GM23338 (cell line): ENCODE measurements at regions not wholly inside any gene's neighbourhood (a gene's known extent, or its start where the extent isn't known, plus 50 kb on each side); places are given as distances from the start of the nearest gene placed in this dataset.

ENCODE experiments used
- ATAC-seq: fragments of 200-7000 bp; cut with Tn5 transposase; 3 replicates; pipeline ENCODE4 v1.9.1; 2020
- DNase-seq: peaks from one replicate; pipeline ENCODE4 v3.0.0-alpha.2; 2015; ENCODE audit warnings: low spot score
- H2AFZ ChIP-seq: fragments of 200-600 bp; sonication (generic); 2 replicates; pipeline ENCODE4 v1.8.0; 2016; ENCODE audit warnings: antibody characterized with exemption, mild to moderate bottlenecking, moderate library complexity
- H3F3A ChIP-seq: fragments of 200-600 bp; sonication (generic); replicated peaks from 2 replicates; pipeline ENCODE4 v1.8.0; 2017; ENCODE audit warnings: antibody characterized with exemption, mixed run types, low read depth
- H3K27ac ChIP-seq: fragments of 200-600 bp; sonication (generic); 2 replicates; pipeline ENCODE4 v1.6.1; 2016; ENCODE audit warnings: low read depth
- H3K27me3 ChIP-seq: fragments of 200-600 bp; sonication (generic); 2 replicates; pipeline ENCODE4 v1.8.0; 2016; ENCODE audit warnings: mild to moderate bottlenecking, mixed run types, moderate library complexity; ENCODE audit not compliant: insufficient read depth
- H3K36me3 ChIP-seq: fragments of 200-600 bp; sonication (generic); 2 replicates; pipeline ENCODE4 v1.8.0; 2016; ENCODE audit warnings: mild to moderate bottlenecking; ENCODE audit not compliant: insufficient read depth
- H3K4me1 ChIP-seq: fragments of 200-600 bp; sonication (generic); 2 replicates; pipeline ENCODE4 v1.8.0; 2016; ENCODE audit warnings: mild to moderate bottlenecking, moderate library complexity; ENCODE audit not compliant: insufficient read depth
- H3K4me2 ChIP-seq: fragments of 200-600 bp; sonication (generic); 2 replicates; pipeline ENCODE4 v1.7.1; 2017; ENCODE audit warnings: mixed run types
- H3K4me3 ChIP-seq: fragments of 200-600 bp; sonication (generic); 2 replicates; pipeline ENCODE4 v1.6.1; 2016; ENCODE audit warnings: mixed run types
- H3K79me2 ChIP-seq: fragments of 200-600 bp; sonication (generic); replicated peaks from 2 replicates; pipeline ENCODE4 v1.8.0; 2017; ENCODE audit warnings: mild to moderate bottlenecking; ENCODE audit not compliant: insufficient read depth
- H3K9me2 ChIP-seq: fragments of 200-600 bp; sonication (generic); 2 replicates; pipeline ENCODE4 v1.8.0; 2017; ENCODE audit not compliant: insufficient read depth
- H4K20me1 ChIP-seq: fragments of 200-600 bp; sonication (generic); replicated peaks from 2 replicates; pipeline ENCODE4 v1.8.0; 2017; ENCODE audit warnings: mild to moderate bottlenecking; ENCODE audit not compliant: insufficient read depth
- H3K27ac Mint-ChIP-seq: 2 replicates; pipeline ENCODE4 v1.8.0; 2020; ENCODE audit warnings: inconsistent platforms, mild to moderate bottlenecking, moderate library complexity, mixed read lengths
- H3K27me3 Mint-ChIP-seq: 3 replicates; pipeline ENCODE4 v1.8.0; 2022; ENCODE audit warnings: low read depth, mild to moderate bottlenecking, moderate library complexity, mixed read lengths, inconsistent platforms; ENCODE audit not compliant: insufficient read depth, poor library complexity
- H3K36me3 Mint-ChIP-seq: 3 replicates; pipeline ENCODE4 v1.8.0; 2021; ENCODE audit warnings: low read depth, mild to moderate bottlenecking, inconsistent platforms, moderate library complexity, mixed read lengths
- H3K4me1 Mint-ChIP-seq: 3 replicates; pipeline ENCODE4 v1.8.0; 2020; ENCODE audit warnings: mild to moderate bottlenecking, inconsistent platforms, mixed read lengths
- H3K4me3 Mint-ChIP-seq: 3 replicates; pipeline ENCODE4 v1.8.0; 2021; ENCODE audit warnings: moderate library complexity, mild to moderate bottlenecking, inconsistent platforms, mixed read lengths
- H3K9me3 Mint-ChIP-seq: 3 replicates; pipeline ENCODE4 v1.8.0; 2020; ENCODE audit warnings: moderate library complexity, mild to moderate bottlenecking, inconsistent platforms, mixed read lengths
- CREB1 ChIP-seq: fragments of 250-450 bp; sonication (Bioruptor Pico); IDR thresholded peaks from 2 replicates; pipeline ENCODE4 v1.5.0; 2020; ENCODE audit warnings: low read depth, mild to moderate bottlenecking, moderate library complexity
- EZH2 ChIP-seq: fragments of 200-600 bp; sonication (generic); IDR thresholded peaks from one replicate; pipeline ENCODE4 v1.8.0; 2017; ENCODE audit warnings: antibody characterized with exemption, mild to moderate bottlenecking, low read depth; ENCODE audit not compliant: unreplicated experiment
- EZH2phosphoT487 ChIP-seq: fragments of 200-600 bp; sonication (generic); IDR thresholded peaks from one replicate; pipeline ENCODE4 v1.8.1; 2018; ENCODE audit warnings: antibody characterized with exemption; ENCODE audit not compliant: unreplicated experiment
- JUNB ChIP-seq: IDR thresholded peaks from one replicate; pipeline ENCODE4 v1.6.1; 2016; ENCODE audit warnings: antibody characterized with exemption; ENCODE audit not compliant: unreplicated experiment
- NANOG ChIP-seq: IDR thresholded peaks from 2 replicates; pipeline ENCODE4 v1.6.1; 2016; ENCODE audit warnings: antibody characterized with exemption, borderline replicate concordance
- POLR2AphosphoS5 ChIP-seq: IDR thresholded peaks from 2 replicates; pipeline ENCODE4 v1.6.1; 2016; ENCODE audit warnings: antibody characterized with exemption, low read depth
- REST ChIP-seq: IDR thresholded peaks from one replicate; pipeline ENCODE4 v1.6.1; 2018; ENCODE audit warnings: antibody characterized with exemption; ENCODE audit not compliant: unreplicated experiment
- STAT1 ChIP-seq: IDR thresholded peaks from one replicate; pipeline ENCODE4 v1.6.1; 2016; ENCODE audit warnings: antibody characterized with exemption; ENCODE audit not compliant: unreplicated experiment
- ZNF114 ChIP-seq: fragments of 250-450 bp; sonication (Bioruptor Pico); IDR thresholded peaks from 2 replicates; pipeline ENCODE4 v1.5.0; 2020; ENCODE audit warnings: mild to moderate bottlenecking, moderate library complexity
- ZNF331 ChIP-seq: fragments of 250-450 bp; sonication (Bioruptor Pico); IDR thresholded peaks from 2 replicates; pipeline ENCODE4 v1.5.0; 2020; ENCODE audit warnings: low read depth, mild to moderate bottlenecking, moderate library complexity
- ZNF462 ChIP-seq: fragments of 250-450 bp; sonication (Bioruptor Pico); IDR thresholded peaks from 2 replicates; pipeline ENCODE4 v1.5.0; 2020; ENCODE audit warnings: mild to moderate bottlenecking, moderate library complexity
- TF ChIP-seq, protein P1 (sequence below): IDR thresholded peaks from 2 replicates; pipeline ENCODE4 v1.6.1; 2016; ENCODE audit warnings: antibody characterized with exemption
- TF ChIP-seq, protein P2 (sequence below), 2 experiments: fragments of 200-600 bp in 1 of 2; sonication (generic) in 1 of 2; conservative IDR thresholded peaks; 2 replicates each; pipeline versions ENCODE4 v1.5.1 to v1.6.1; 2016 to 2017; ENCODE audit warnings: antibody characterized with exemption in 2 of 2, low read depth in 2 of 2, mild to moderate bottlenecking in 2 of 2, moderate library complexity in 1 of 2

GRCh38 chr1:29531596-29531995 lies 295.3 kb downstream of the PTPRU start (continued):
- TF ChIP-seq EZH2 (no peak), EZH2phosphoT487 (no peak)

- Histone ChIP-seq H3K4me1 (no peaks in the 10 kb centered on the region), H3K79me2 (no peaks in the 10 kb centered on the region), H2AFZ (no peak overlapping the region), H3F3A (no peaks in the 10 kb centered on the region), H3K4me2 (no peak overlapping the region), H3K9me2 (no peaks in the 10 kb centered on the region), H4K20me1 (no peaks in the 10 kb centered on the region), H3K27me3 (no peaks in the 10 kb centered on the region), H3K27ac (no peak overlapping the region), H3K4me3 (no peak overlapping the region), H3K36me3 (no peaks in the 10 kb centered on the region)
- H3K27ac Mint-ChIP-seq: no peak overlapping the region
- peaks cover 2% of the 10 kb centered on the region; the same call in 1 of the 3 replicates for H3K4me1 Mint-ChIP-seq
- H3K27me3 Mint-ChIP-seq: peaks cover 4% of the 10 kb centered on the region
- no peak overlapping the region for H3K4me3 Mint-ChIP-seq
- no peak for ATAC-seq
- H3K36me3 Mint-ChIP-seq: no peaks in the 10 kb centered on the region
- H3K9me3 Mint-ChIP-seq: peaks cover 32% of the 10 kb centered on the region
- DNase-seq: no peak
- TF ChIP-seq, protein P1, sequence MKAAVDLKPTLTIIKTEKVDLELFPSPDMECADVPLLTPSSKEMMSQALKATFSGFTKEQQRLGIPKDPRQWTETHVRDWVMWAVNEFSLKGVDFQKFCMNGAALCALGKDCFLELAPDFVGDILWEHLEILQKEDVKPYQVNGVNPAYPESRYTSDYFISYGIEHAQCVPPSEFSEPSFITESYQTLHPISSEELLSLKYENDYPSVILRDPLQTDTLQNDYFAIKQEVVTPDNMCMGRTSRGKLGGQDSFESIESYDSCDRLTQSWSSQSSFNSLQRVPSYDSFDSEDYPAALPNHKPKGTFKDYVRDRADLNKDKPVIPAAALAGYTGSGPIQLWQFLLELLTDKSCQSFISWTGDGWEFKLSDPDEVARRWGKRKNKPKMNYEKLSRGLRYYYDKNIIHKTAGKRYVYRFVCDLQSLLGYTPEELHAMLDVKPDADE: no peak
- TF ChIP-seq NANOG (no peak), EZH2phosphoT487 (no peak), REST (no peak), JUNB (no peak), ZNF462 (no peak), ZNF331 (CRISPR knock-in tag) (no peak), EZH2 (no peak), POLR2AphosphoS5 (no peak), STAT1 (no peak), ZNF114 (CRISPR knock-in tag) (no peak), CREB1 (no peak)
- TF ChIP-seq, protein P2, sequence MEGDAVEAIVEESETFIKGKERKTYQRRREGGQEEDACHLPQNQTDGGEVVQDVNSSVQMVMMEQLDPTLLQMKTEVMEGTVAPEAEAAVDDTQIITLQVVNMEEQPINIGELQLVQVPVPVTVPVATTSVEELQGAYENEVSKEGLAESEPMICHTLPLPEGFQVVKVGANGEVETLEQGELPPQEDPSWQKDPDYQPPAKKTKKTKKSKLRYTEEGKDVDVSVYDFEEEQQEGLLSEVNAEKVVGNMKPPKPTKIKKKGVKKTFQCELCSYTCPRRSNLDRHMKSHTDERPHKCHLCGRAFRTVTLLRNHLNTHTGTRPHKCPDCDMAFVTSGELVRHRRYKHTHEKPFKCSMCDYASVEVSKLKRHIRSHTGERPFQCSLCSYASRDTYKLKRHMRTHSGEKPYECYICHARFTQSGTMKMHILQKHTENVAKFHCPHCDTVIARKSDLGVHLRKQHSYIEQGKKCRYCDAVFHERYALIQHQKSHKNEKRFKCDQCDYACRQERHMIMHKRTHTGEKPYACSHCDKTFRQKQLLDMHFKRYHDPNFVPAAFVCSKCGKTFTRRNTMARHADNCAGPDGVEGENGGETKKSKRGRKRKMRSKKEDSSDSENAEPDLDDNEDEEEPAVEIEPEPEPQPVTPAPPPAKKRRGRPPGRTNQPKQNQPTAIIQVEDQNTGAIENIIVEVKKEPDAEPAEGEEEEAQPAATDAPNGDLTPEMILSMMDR (conservative IDR thresholded peaks at IDR 0.05; ENCODE audit: low read depth in 2 of 2): no peak
Measured at GRCh38 chr1:29529677-29530278, 293.5 kb downstream of the PTPRU start.
